Right lobe of liver (tissue), 4 donors: ENCODE measurements at regions not wholly inside any gene's neighbourhood (a gene's known extent, or its start where the extent isn't known, plus 50 kb on each side); places are given as distances from the start of the nearest gene placed in this dataset.

ENCODE experiments used
- POLR2A ChIP-seq: fragments of 450-650 bp; IDR thresholded peaks from one replicate; pipeline ENCODE4 v1.6.1; 2017; ENCODE audit warnings: antibody characterized with exemption, mild to moderate bottlenecking
- TF ChIP-seq, protein P1 (sequence below), 4 donors: fragments of 200-600 bp in 3 of 4; fragments of 450-650 bp in 1 of 4; IDR thresholded peaks; one replicate each; pipeline versions ENCODE4 v1.5.1 to v1.8.0; 2016 to 2022; ENCODE audit warnings: antibody characterized with exemption in 4 of 4, mild to moderate bottlenecking in 2 of 4
- donor health status: DM: no; HTN: no; CAD: no.
- donor health status: DM: no; HTN: no; CAD: no.
- donor health status: DM: no; HTN: yes; CAD: no.

DNA sequence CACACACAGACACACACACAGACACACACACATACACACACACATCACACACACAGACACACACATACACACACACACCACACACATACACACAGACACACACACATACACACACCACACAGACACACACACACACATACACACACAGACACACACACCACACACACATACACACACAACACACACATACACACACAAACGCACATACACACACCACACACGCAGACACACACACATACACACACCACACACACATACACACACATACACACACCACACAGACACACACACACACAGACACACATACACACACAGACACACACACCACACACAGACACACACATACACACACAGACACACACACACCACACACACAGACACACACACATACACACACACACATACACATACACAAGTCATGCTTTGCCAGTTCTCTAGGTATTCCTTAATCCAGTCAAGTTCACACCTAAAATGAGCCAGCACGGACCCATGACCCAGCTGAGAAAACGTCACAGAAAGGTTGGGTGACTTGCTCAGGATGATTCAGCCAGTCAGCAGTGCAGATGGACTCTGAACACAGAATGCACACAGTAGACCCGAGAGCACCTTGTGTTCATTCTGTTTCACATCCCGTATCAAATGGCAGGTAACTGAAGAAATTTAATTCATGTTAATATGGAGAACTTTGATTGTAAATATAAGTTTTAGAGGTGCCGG is 746.4 kb downstream of the MTRR start:
- no peak for TF ChIP-seq POLR2A
- TF ChIP-seq, protein P1, sequence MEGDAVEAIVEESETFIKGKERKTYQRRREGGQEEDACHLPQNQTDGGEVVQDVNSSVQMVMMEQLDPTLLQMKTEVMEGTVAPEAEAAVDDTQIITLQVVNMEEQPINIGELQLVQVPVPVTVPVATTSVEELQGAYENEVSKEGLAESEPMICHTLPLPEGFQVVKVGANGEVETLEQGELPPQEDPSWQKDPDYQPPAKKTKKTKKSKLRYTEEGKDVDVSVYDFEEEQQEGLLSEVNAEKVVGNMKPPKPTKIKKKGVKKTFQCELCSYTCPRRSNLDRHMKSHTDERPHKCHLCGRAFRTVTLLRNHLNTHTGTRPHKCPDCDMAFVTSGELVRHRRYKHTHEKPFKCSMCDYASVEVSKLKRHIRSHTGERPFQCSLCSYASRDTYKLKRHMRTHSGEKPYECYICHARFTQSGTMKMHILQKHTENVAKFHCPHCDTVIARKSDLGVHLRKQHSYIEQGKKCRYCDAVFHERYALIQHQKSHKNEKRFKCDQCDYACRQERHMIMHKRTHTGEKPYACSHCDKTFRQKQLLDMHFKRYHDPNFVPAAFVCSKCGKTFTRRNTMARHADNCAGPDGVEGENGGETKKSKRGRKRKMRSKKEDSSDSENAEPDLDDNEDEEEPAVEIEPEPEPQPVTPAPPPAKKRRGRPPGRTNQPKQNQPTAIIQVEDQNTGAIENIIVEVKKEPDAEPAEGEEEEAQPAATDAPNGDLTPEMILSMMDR (IDR thresholded peaks at IDR 0.05), result no peak
